Stomach (tissue), 8 donors: ENCODE measurements at regions not wholly inside any gene's neighbourhood (a gene's known extent, or its start where the extent isn't known, plus 50 kb on each side); places are given as distances from the start of the nearest gene placed in this dataset.
A peak's percentile ranks its signal among the peaks of the same experiment; 100 is the strongest.

Experiments used
- DNase-seq, 2 donors: peaks; one replicate each; pipeline versions ENCODE4 v3.0.0 to v3.0.0-alpha.2; 2013 to 2019
- H3K27ac ChIP-seq, 5 donors: fragments of 200-600 bp in 4 of 5; sonication (generic) in 4 of 5; one replicate each; pipeline ENCODE4 v1.5.1; 2013 to 2019; ENCODE audit warnings: mild to moderate bottlenecking in 1 of 5, moderate library complexity in 1 of 5
- H3K27me3 ChIP-seq, 3 donors: fragments of 200-600 bp; sonication (generic); one replicate each; pipeline ENCODE4 v1.5.1; 2017 to 2019; ENCODE audit warnings: mixed run types in 1 of 3
- H3K36me3 ChIP-seq, 4 donors: fragments of 200-600 bp; sonication (generic); 1 replicate in 3 of 4; 2 replicates in 1 of 4; pipeline ENCODE4 v1.5.1; 2016 to 2019
- H3K4me1 ChIP-seq, 4 donors: fragments of 200-600 bp; sonication (generic); one replicate each; pipeline ENCODE4 v1.5.1; 2016 to 2019
- H3K4me3 ChIP-seq, 4 donors: fragments of 200-600 bp; sonication (generic) in 3 of 4; one replicate each; pipeline ENCODE4 v1.5.1; 2016 to 2019; ENCODE audit warnings: mild to moderate bottlenecking in 1 of 4
- H3K9me3 ChIP-seq, 4 donors: fragments of 200-600 bp; sonication (generic); one replicate each; pipeline ENCODE4 v1.5.1; 2016 to 2019
- EP300 ChIP-seq: sonication (generic); formaldehyde crosslinking; IDR thresholded peaks from one replicate; pipeline ENCODE4 v1.6.1; 2017; ENCODE audit warnings: antibody characterized with exemption
- POLR2A ChIP-seq, 4 donors: fragments of 450-650 bp; IDR thresholded peaks; one replicate each; pipeline ENCODE4 v1.6.1; 2016; ENCODE audit warnings: antibody characterized with exemption in 4 of 4, control low read depth in 2 of 4, mild to moderate bottlenecking in 1 of 4, moderate library complexity in 1 of 4
- POLR2AphosphoS5 ChIP-seq, 3 donors: sonication (generic); formaldehyde crosslinking; IDR thresholded peaks; one replicate each; pipeline ENCODE4 v1.6.1; 2016; ENCODE audit warnings: antibody characterized with exemption in 3 of 3
- WGBS, 5 donors: extraction: QIAGEN DNeasy Blood & Tissue Kit in 3 of 5; methylation state at CpG; one replicate each; pipeline versions ENCODE4 v1.1.5 to v1.1.7; 2013 to 2018; 5-methylcytosine and 5-hydroxymethylcytosine counted together
- intact Hi-C: fragments of 100-400 bp; cut with DNase I; formaldehyde crosslinking; loops from one replicate; pipeline ENCODE4 v1.15.1; 2023; ENCODE audit warnings: low total_unique reads
- TF ChIP-seq, protein P1 (sequence below), 7 experiments: fragments of 450-650 bp in 4 of 7; fragments of 200-600 bp in 3 of 7; sonication (generic) in 3 of 7; IDR thresholded peaks; one replicate each; pipeline ENCODE4 v1.5.1; 2016 to 2019; ENCODE audit warnings: antibody characterized with exemption in 7 of 7, control low read depth in 2 of 7, mild to moderate bottlenecking in 1 of 7
- donor health status: healthy with polysubstance abuse.
- donor health status: Bipolar disorder and iron deficiency.
- donor health status: healthy.

DNA sequence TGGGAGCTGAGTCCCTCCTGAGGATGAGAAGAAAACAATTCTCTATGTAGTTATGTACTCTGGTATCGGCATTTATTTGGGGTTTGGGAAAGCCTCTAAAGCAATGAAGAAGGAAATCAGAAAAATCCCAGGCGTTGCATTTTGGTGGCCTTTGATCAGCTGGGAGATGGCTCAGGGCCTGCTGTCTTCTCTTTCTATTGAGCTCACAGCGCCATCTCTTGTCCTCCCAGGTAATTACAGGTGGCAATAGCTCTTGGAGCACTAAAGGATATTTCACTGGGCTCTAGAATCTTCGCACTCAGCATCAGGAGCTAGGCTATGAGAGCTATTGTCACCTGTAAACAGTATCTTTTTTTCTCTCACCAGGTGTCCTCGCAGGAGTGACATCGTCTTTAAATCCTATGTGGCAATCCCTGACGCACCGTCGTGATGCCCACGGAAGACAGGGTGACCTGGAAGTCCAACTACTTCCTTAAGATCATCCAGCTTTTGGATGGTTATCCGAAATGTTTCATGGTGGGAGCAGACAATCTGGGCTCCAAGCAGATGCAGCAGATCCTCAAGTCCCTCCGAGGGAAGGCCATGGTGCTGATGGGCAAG is 76.1 kb upstream of the PMAIP1 start:
- Histone ChIP-seq H3K27me3 (peaks cover 0 to 19% (median 0%) of the 10 kb centered on the region in 3 donors), H3K4me3 (no peak overlapping the region), H3K4me1 (no peaks in the 10 kb centered on the region), H3K27ac (no peak overlapping the region), H3K36me3 (no peaks in the 10 kb centered on the region), H3K9me3 (no peaks in the 10 kb centered on the region)
- 37 to 42% (median 38%) methylated on average over 6 to 12 of the region's 12 CpGs for WGBS, 5 donors
- intact Hi-C loops: loop anchor here (5.0 kb wide), 1 partner anchor 366 kb away; no protein-coding TSS in a partner anchor
- peak; percentile 76 to 87 for DNase-seq
- no peak for TF ChIP-seq POLR2A (IDR thresholded peaks at IDR 0.05)
- TF ChIP-seq, protein P1, sequence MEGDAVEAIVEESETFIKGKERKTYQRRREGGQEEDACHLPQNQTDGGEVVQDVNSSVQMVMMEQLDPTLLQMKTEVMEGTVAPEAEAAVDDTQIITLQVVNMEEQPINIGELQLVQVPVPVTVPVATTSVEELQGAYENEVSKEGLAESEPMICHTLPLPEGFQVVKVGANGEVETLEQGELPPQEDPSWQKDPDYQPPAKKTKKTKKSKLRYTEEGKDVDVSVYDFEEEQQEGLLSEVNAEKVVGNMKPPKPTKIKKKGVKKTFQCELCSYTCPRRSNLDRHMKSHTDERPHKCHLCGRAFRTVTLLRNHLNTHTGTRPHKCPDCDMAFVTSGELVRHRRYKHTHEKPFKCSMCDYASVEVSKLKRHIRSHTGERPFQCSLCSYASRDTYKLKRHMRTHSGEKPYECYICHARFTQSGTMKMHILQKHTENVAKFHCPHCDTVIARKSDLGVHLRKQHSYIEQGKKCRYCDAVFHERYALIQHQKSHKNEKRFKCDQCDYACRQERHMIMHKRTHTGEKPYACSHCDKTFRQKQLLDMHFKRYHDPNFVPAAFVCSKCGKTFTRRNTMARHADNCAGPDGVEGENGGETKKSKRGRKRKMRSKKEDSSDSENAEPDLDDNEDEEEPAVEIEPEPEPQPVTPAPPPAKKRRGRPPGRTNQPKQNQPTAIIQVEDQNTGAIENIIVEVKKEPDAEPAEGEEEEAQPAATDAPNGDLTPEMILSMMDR (IDR thresholded peaks at IDR 0.05): peak in 5 of 7 experiments; percentile 64 to 83 (median 80)
- no peak for TF ChIP-seq POLR2AphosphoS5 (IDR thresholded peaks at IDR 0.05)

DNA sequence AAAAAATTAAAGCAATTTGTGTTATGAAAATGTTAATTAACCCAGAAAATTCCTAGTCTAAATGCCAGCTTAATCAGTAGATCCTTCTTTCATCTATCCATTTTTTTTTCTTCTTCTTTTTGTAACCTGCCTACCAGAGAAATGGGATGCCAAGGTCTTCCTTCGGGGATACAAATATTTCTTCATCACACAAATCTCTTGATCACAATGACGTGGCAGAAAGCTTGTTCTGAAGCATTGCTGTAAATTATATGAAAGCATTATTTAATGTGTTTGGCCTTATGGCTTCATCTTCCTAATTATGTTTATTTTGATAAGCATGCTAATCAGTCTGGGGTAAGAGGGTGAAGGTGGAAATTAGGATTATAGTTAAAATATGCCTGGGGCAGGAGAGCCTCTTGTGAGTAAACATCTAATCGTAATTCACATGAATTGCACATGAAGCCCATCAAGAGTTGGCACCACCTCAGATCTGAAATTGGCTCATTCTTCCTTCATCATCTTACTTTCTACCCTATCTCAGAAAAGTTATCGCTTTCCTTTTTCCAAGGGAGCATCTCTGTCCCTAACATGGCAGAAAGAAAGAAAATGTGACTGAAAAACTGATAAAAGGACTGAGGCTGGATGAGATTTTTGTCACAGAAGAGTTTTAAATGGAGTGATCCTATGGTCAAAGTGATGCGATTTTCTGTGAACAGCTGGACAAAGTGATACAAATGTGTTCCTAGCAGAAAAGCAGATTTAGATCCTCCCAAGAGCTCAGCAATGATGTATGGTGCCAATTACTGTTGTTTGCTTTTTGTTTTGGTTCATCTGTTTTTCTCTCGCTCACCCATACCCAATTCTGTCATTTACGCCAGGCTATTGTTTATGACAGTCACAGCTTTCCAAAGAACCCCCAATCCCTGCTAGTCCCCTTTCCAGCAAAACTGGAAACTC is 76.9 kb upstream of the PMAIP1 start:
- H3K9me3 ChIP-seq: no peaks in the 10 kb centered on the region
- H3K4me3 ChIP-seq: no peak overlapping the region
- DNase-seq: no peak
- intact Hi-C loops: loop anchor here (5.0 kb wide), 1 partner anchor 366 kb away; no protein-coding TSS in a partner anchor
- TF ChIP-seq EP300: no peak
- TF ChIP-seq POLR2AphosphoS5 (IDR thresholded peaks at IDR 0.05): no peak
- WGBS, 5 donors: 62 to 78% (median 75%) methylated on average over 7 of the region's 7 CpGs
- no peak overlapping the region for H3K27ac ChIP-seq
- no peaks in the 10 kb centered on the region for H3K4me1 ChIP-seq
- H3K27me3 ChIP-seq: peaks cover 0 to 19% (median 0%) of the 10 kb centered on the region in 3 donors
- no peaks in the 10 kb centered on the region for H3K36me3 ChIP-seq

DNA sequence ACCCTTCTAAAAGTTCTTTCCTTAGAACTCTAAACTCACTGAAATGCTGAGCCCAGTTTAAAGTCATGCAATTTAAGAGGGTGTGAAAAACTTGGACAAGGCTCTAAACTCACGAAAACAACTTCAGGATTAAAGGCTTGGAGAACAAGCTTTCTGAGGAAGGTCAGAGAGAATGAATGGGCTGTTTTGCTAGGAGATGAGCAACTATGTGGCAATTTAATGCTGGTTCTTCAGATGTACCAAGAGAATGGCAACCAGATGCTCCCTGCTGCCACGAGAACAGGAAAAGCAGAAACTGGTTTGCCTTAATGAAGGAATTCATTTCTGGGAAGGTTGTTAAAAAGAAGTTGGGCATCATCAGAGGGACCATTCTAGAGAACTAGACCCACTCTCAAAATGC is 77.8 kb upstream of the PMAIP1 start:
- Histone ChIP-seq H3K27ac (no peak overlapping the region), H3K9me3 (no peaks in the 10 kb centered on the region), H3K36me3 (no peaks in the 10 kb centered on the region), H3K4me3 (no peak overlapping the region), H3K4me1 (no peaks in the 10 kb centered on the region), H3K27me3 (peaks cover 0 to 19% (median 0%) of the 10 kb centered on the region in 3 donors)
- 51 to 72% (median 60%) methylated on average over 2 of the region's 2 CpGs for WGBS, 5 donors
- no peak for TF ChIP-seq EP300
- no peak for TF ChIP-seq POLR2A (IDR thresholded peaks at IDR 0.05)
- TF ChIP-seq, protein P1 (IDR thresholded peaks at IDR 0.05): no peak
- no peak for TF ChIP-seq POLR2AphosphoS5 (IDR thresholded peaks at IDR 0.05)
- no peak for DNase-seq
- intact Hi-C loops: loop anchor here (5.0 kb wide), 1 partner anchor 365 kb away; no protein-coding TSS in a partner anchor

DNA sequence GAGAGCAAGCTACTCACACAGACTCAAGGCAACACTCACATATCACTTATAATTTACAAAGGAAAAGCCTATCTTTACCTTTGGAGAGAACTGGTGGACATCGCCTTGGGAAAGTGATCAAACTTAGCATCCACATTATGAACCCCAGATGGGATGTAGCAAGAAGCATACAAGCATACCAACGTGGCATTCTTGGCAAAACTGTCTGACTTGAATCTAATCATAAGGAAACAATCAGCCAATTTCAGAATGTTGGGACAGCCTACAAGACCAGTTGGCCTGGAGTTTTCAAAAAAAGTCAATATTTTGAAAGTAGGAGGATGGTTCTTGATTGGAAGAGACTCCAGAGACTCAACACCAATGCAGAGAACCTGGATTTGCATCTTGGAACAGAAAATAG is 79.1 kb upstream of the PMAIP1 start:
- H3K4me1 ChIP-seq: no peaks in the 10 kb centered on the region
- H3K9me3 ChIP-seq: no peaks in the 10 kb centered on the region
- no peaks in the 10 kb centered on the region for H3K36me3 ChIP-seq
- no peak overlapping the region for H3K4me3 ChIP-seq
- H3K27ac ChIP-seq: no peak overlapping the region
- DNase-seq: no peak
- intact Hi-C loops: loop anchor here (5.0 kb wide), 1 partner anchor 363 kb away; no protein-coding TSS in a partner anchor
- H3K27me3 ChIP-seq: peaks cover 0 to 19% (median 0%) of the 10 kb centered on the region in 3 donors
- TF ChIP-seq, protein P1 (IDR thresholded peaks at IDR 0.05): no peak
- TF ChIP-seq POLR2A (IDR thresholded peaks at IDR 0.05) (no peak), EP300 (no peak), POLR2AphosphoS5 (IDR thresholded peaks at IDR 0.05) (no peak)
- WGBS, 5 donors: 11 to 67% (median 37%) methylated on average over 2 of the region's 2 CpGs
